Erythroblast (primary cell): ENCODE measurements at regions not wholly inside any gene's neighbourhood (a gene's known extent, or its start where the extent isn't known, plus 50 kb on each side); places are given as distances from the start of the nearest gene placed in this dataset.

Experiments
- DNase-seq, 2 experiments: peaks; one replicate each; lab custom pipeline; 2025; lab: John Stamatoyannopoulos, UW
- GATA1 ChIP-seq: IDR thresholded peaks from 2 replicates; pipeline ENCODE4 v1.6.1; 2011; ENCODE audit warnings: low read depth, mild to moderate bottlenecking, control low read depth, low read length, moderate library complexity
- POLR2A ChIP-seq: IDR thresholded peaks from 2 replicates; pipeline ENCODE4 v1.6.1; 2011; ENCODE audit warnings: mild to moderate bottlenecking, low read length

- no peak for TF ChIP-seq GATA1
- no peak for TF ChIP-seq POLR2A
- no peak for DNase-seq
These were observed 63.5 kb upstream of the ASCC3 start for GRCh38 chr6:100944644-100945043.

- TF ChIP-seq GATA1 (no peak), POLR2A (no peak)
- no peak for DNase-seq
These were observed 65.0 kb upstream of the ASCC3 start for GRCh38 chr6:100946021-100946540.

- no peak for DNase-seq
- TF ChIP-seq POLR2A (no peak), GATA1 (no peak)
These were observed 65.6 kb upstream of the ASCC3 start for GRCh38 chr6:100946711-100947110.

GRCh38 chr6:100948381-100949133 lies 67.4 kb upstream of the ASCC3 start:
- peak in 1 of 2 experiments; percentile 8 for DNase-seq
- no peak for TF ChIP-seq GATA1
- TF ChIP-seq POLR2A, result no peak

GRCh38 chr6:100952006-100952405 lies 70.9 kb upstream of the ASCC3 start:
- no peak for TF ChIP-seq GATA1
- no peak for TF ChIP-seq POLR2A
- DNase-seq, result peak in 1 of 2 experiments; percentile 6

- no peak for TF ChIP-seq GATA1
- no peak for TF ChIP-seq POLR2A
- no peak for DNase-seq
These were observed 78.2 kb upstream of the ASCC3 start for GRCh38 chr6:100959280-100959679.

GRCh38 chr6:100962466-100962865 lies 81.3 kb upstream of the ASCC3 start:
- no peak for DNase-seq
- no peak for TF ChIP-seq POLR2A
- TF ChIP-seq GATA1, result no peak

GRCh38 chr6:100965067-100965466 lies 83.9 kb upstream of the ASCC3 start:
- DNase-seq, result no peak
- no peak for TF ChIP-seq GATA1
- no peak for TF ChIP-seq POLR2A

GRCh38 chr6:100968949-100969348 lies 87.8 kb upstream of the ASCC3 start:
- no peak for TF ChIP-seq GATA1
- no peak for TF ChIP-seq POLR2A
- DNase-seq, result no peak

GRCh38 chr6:100979267-100979666 lies 98.1 kb upstream of the ASCC3 start:
- DNase-seq, result no peak
- no peak for TF ChIP-seq POLR2A
- TF ChIP-seq GATA1, result no peak

GRCh38 chr6:100980949-100981348 lies 99.8 kb upstream of the ASCC3 start:
- no peak for DNase-seq
- no peak for TF ChIP-seq GATA1
- TF ChIP-seq POLR2A, result no peak

- no peak for TF ChIP-seq POLR2A
- TF ChIP-seq GATA1, result no peak
- DNase-seq, result no peak
These were observed 105.8 kb upstream of the ASCC3 start for GRCh38 chr6:100986921-100987320.

GRCh38 chr6:100987556-100987955 lies 106.4 kb upstream of the ASCC3 start:
- DNase-seq, result no peak
- TF ChIP-seq POLR2A, result no peak

GRCh38 chr6:100988391-100988984 lies 107.4 kb upstream of the ASCC3 start:
- TF ChIP-seq POLR2A, result no peak
- DNase-seq, result no peak

GRCh38 chr6:100990070-100990469 lies 108.9 kb upstream of the ASCC3 start:
- TF ChIP-seq POLR2A (no peak), GATA1 (no peak)
- DNase-seq, result no peak
